Fibroblast of villous mesenchyme (primary cell): ENCODE measurements at regions not wholly inside any gene's neighbourhood (a gene's known extent, or its start where the extent isn't known, plus 50 kb on each side); places are given as distances from the start of the nearest gene placed in this dataset.

Source experiments
- DNase-seq: peaks from one replicate; pipeline ENCODE4 v3.0.0-alpha.2; 2010; ENCODE audit warnings: low read depth
- H3K4me3 ChIP-seq: 2 replicates; pipeline ENCODE4 v1.5.1; 2011; ENCODE audit warnings: low read depth, mild to moderate bottlenecking, low read length
- TF ChIP-seq, protein P1 (sequence below): IDR thresholded peaks from 2 replicates; pipeline ENCODE4 v1.5.1; 2012; ENCODE audit warnings: low read depth, mild to moderate bottlenecking, low read length; ENCODE audit not compliant: insufficient read depth

DNA sequence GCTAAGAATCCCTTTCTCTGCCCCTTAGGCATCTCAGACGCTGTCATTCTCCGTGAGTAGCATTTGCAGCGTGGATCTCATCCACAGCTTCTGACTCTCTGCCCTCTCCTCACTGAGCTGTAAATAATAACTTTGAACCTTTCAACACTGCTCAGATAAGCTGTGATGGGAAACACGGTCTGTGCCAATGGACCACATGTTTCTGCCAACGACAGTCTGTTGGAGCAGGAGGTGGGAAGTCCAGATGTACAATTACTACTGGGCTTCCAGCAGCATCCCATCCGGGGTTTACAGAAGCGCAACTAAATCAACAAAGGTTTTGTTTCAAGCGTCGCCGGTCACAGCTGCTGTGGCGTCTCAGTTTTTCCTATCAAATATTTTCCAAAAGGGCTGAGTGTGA, 1110.6 kb downstream of the TYW1 start:
- H3K4me3 ChIP-seq = no peak overlapping the region
- no peak for DNase-seq
- TF ChIP-seq, protein P1, sequence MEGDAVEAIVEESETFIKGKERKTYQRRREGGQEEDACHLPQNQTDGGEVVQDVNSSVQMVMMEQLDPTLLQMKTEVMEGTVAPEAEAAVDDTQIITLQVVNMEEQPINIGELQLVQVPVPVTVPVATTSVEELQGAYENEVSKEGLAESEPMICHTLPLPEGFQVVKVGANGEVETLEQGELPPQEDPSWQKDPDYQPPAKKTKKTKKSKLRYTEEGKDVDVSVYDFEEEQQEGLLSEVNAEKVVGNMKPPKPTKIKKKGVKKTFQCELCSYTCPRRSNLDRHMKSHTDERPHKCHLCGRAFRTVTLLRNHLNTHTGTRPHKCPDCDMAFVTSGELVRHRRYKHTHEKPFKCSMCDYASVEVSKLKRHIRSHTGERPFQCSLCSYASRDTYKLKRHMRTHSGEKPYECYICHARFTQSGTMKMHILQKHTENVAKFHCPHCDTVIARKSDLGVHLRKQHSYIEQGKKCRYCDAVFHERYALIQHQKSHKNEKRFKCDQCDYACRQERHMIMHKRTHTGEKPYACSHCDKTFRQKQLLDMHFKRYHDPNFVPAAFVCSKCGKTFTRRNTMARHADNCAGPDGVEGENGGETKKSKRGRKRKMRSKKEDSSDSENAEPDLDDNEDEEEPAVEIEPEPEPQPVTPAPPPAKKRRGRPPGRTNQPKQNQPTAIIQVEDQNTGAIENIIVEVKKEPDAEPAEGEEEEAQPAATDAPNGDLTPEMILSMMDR = no peak

DNA sequence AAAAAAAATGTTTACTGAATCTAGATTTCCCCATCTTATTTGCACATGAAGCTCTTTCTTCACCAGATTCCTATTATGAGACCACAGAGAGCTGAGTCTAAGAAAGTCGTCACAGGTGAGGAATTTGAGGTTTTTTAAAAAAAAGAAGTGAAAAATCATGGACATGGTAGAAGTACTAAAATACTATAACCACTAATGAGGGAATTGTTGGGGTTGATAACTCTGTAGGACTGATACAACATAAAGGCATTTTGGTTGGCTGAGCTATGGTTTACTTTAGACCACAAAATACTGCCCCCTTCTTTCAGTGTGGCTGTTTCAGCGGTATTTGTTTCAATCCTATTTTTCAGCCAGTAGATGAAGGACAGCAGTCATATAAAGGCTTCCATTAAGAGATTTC, 1111.3 kb downstream of the TYW1 start:
- TF ChIP-seq, protein P1 = no peak
- no peak for DNase-seq
- H3K4me3 ChIP-seq = no peak overlapping the region

DNA sequence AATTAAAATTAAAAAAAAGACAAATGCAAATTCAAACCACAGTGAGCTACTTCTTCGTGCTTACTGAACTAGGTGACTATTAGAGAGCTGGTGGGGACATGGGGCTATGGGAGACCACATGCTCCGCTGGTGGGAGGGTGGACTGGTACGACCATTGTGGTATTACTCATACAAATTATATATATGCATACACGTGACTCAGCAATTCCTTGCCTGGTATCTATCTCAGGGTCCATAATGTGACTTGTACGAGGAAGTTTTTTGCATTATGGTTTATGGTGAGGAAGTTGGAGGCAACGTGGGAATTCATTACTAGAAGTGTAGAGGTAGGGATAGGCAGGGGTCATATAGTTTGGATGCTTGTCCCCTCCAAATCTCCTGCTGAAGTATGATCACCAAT, 1112.7 kb downstream of the TYW1 start:
- no peak overlapping the region for H3K4me3 ChIP-seq
- TF ChIP-seq, protein P1 = no peak
- no peak for DNase-seq

DNA sequence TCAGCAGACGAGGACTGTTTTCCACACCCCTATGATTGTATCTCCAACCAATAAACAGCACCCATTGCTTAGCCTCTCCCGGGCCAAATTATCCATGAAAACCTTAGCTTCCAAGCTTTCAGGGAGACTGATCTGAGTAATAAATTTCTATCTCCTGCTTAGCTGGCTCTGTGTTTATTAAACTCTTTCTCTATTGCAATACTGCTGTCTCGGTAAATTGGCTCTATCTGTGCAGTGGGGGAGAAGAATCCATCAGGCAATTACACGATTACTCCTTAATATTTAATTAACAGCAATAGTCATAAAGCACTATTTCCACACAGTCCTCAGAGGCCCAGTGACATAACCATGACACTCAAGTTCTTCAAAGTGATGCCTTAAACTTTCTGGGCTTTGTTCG, 1122.8 kb downstream of the TYW1 start:
- TF ChIP-seq, protein P1 = no peak
- H3K4me3 ChIP-seq = no peak overlapping the region
- DNase-seq = no peak

DNA sequence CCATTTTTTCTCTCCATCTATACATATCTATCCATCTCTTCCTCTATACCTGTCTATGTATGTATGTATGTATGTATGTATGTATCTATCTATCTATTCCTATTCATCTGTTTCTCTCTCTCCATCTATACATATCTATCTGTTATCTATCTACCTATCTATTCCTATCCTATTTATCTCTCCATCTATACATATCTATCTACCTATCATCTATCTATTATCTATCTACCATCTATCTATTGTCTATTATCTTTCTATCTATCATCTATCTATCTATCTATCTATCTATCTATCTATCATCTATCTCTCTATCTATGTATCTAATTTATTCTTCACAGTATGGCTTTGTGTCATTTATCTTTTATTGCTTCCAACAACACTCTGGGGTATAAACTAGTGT, 1124.4 kb downstream of the TYW1 start:
- no peak for DNase-seq
- H3K4me3 ChIP-seq = no peak overlapping the region
- TF ChIP-seq, protein P1 = no peak

DNA sequence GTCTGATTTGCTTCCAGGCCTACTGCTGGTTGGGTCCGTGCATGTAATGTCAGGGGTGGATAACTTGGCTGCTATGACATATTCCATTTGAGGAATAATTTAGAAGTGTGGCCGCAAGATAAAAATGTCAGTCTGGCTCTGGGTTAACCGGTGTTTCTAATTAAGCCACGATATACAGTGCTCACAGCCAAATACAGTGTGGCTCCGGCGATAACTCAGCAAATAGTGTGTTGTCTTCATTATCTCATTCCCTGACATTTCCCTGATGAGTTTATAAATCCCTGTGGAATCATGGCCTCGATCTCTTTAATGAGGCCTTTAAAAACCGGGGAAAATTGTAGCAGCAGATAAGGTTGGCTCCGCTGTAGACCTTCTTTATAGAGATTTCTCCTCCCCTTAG, 1125.0 kb downstream of the TYW1 start:
- TF ChIP-seq, protein P1 = no peak

DNA sequence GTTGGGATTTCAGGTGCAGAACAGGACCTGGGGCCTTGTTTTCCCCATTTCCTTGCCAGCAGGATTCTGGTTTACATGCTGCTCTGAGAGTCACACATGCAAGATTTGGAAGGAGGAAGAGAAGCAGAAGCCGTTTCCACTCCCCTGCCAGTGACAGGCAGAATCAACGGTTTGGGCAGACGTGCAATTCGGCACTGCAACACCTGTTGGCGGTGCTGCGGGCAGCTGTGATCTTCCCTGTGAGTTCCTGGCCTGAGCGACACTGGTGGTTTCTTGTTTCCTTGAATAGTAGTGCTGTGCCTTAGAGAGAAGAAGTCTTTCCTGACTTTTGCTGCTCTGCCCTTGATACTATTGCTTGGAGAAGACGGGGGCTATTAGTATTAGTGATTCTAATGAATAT, 1126.2 kb downstream of the TYW1 start:
- TF ChIP-seq, protein P1 = no peak
- H3K4me3 ChIP-seq = no peak overlapping the region
- no peak for DNase-seq

More for the DNA sequence above, 1125.0 kb downstream of the TYW1 start:
- H3K4me3 ChIP-seq = no peak overlapping the region
- DNase-seq = no peak
